ENCODE measurements at regions not wholly inside any gene's neighbourhood (a gene's known extent, or its start where the extent isn't known, plus 50 kb on each side); places are given as distances from the start of the nearest gene placed in this dataset.

GRCh38 chr6:11922901-11923300 is 89.2 kb upstream of the HIVEP1 start:
- TF ChIP-seq SIN3A (IDR thresholded peaks at IDR 0.05; ENCODE audit: borderline replicate concordance, insufficient read depth, low read length) = no peak
- no peak for TF ChIP-seq REST (IDR thresholded peaks at IDR 0.05; ENCODE audit: insufficient read depth in 1 of 2, low read depth in 2 of 2, low read length in 2 of 2)
- TF ChIP-seq TAF1 (IDR thresholded peaks at IDR 0.05; ENCODE audit: borderline replicate concordance, insufficient read depth, low read length) = no peak
- no peak for TF ChIP-seq FOXP2 (optimal IDR thresholded peaks at IDR 0.05; ENCODE audit: borderline replicate concordance, extremely low read depth, extremely low read length, insufficient read depth)
- no peak for TF ChIP-seq POLR2AphosphoS5 (IDR thresholded peaks at IDR 0.05; ENCODE audit: low read depth, low read length)

GRCh38 chr6:11921751-11922150 is 90.4 kb upstream of the HIVEP1 start:
- TF ChIP-seq REST (IDR thresholded peaks at IDR 0.05; ENCODE audit: insufficient read depth in 1 of 2, low read depth in 2 of 2, low read length in 2 of 2) (no peak), POLR2AphosphoS5 (IDR thresholded peaks at IDR 0.05; ENCODE audit: low read depth, low read length) (no peak), FOXP2 (optimal IDR thresholded peaks at IDR 0.05; ENCODE audit: borderline replicate concordance, extremely low read depth, extremely low read length, insufficient read depth) (no peak), TAF1 (IDR thresholded peaks at IDR 0.05; ENCODE audit: borderline replicate concordance, insufficient read depth, low read length) (no peak), SIN3A (IDR thresholded peaks at IDR 0.05; ENCODE audit: borderline replicate concordance, insufficient read depth, low read length) (no peak)

- no peak for TF ChIP-seq SIN3A (IDR thresholded peaks at IDR 0.05; ENCODE audit: borderline replicate concordance, insufficient read depth, low read length)
Observed at GRCh38 chr6:11921017-11921438, 91.1 kb upstream of the HIVEP1 start.

GRCh38 chr6:11920566-11920965 is 91.5 kb upstream of the HIVEP1 start:
- TF ChIP-seq POLR2AphosphoS5 (IDR thresholded peaks at IDR 0.05; ENCODE audit: low read depth, low read length) = no peak
- no peak for TF ChIP-seq TAF1 (IDR thresholded peaks at IDR 0.05; ENCODE audit: borderline replicate concordance, insufficient read depth, low read length)
- TF ChIP-seq SIN3A (IDR thresholded peaks at IDR 0.05; ENCODE audit: borderline replicate concordance, insufficient read depth, low read length) = no peak
- TF ChIP-seq REST (IDR thresholded peaks at IDR 0.05; ENCODE audit: insufficient read depth in 1 of 2, low read depth in 2 of 2, low read length in 2 of 2) = no peak
- no peak for TF ChIP-seq FOXP2 (optimal IDR thresholded peaks at IDR 0.05; ENCODE audit: borderline replicate concordance, extremely low read depth, extremely low read length, insufficient read depth)

- no peak for TF ChIP-seq FOXP2 (optimal IDR thresholded peaks at IDR 0.05; ENCODE audit: borderline replicate concordance, extremely low read depth, extremely low read length, insufficient read depth)
- no peak for TF ChIP-seq REST (IDR thresholded peaks at IDR 0.05; ENCODE audit: insufficient read depth in 1 of 2, low read depth in 2 of 2, low read length in 2 of 2)
Observed at GRCh38 chr6:11919771-11920440, 92.2 kb upstream of the HIVEP1 start.
